Neural cell (in vitro differentiated cells): ENCODE measurements at regions not wholly inside any gene's neighbourhood (a gene's known extent, or its start where the extent isn't known, plus 50 kb on each side); places are given as distances from the start of the nearest gene placed in this dataset.

Experiments used
- H2AFZ ChIP-seq: fragments of 200-600, 300-800 bp; sonication (generic), shearing (Covaris generic); 2 replicates; pipeline ENCODE4 v1.6.0; 2014; ENCODE audit warnings: low read depth, mild to moderate bottlenecking, antibody characterized with exemption, low read length, moderate library complexity
- H3F3A ChIP-seq: fragments of 200-600 bp; shearing (Covaris generic); 2 replicates; pipeline ENCODE4 v1.6.1; 2016; ENCODE audit warnings: mild to moderate bottlenecking, moderate library complexity, mixed read lengths, antibody characterized with exemption, low read length; ENCODE audit not compliant: insufficient read depth, poor library complexity, severe bottlenecking
- H3K27ac ChIP-seq: fragments of 200-600, 300-800 bp; sonication (generic), shearing (Covaris generic); 2 replicates; pipeline ENCODE4 v1.5.1; 2014; ENCODE audit warnings: mild to moderate bottlenecking, low read length, moderate library complexity
- H3K27me3 ChIP-seq: fragments of 300-800, 200-600 bp; sonication (generic), shearing (Covaris generic); 2 replicates; pipeline ENCODE4 v1.6.0; 2014; ENCODE audit warnings: mild to moderate bottlenecking, low read depth, low read length, moderate library complexity; ENCODE audit not compliant: insufficient read depth
- H3K36me3 ChIP-seq: fragments of 300-800, 200-600 bp; sonication (generic), shearing (Covaris generic); 2 replicates; pipeline ENCODE4 v1.5.1; 2014; ENCODE audit warnings: mild to moderate bottlenecking, antibody characterized with exemption, low read length, moderate library complexity; ENCODE audit not compliant: insufficient read depth
- H3K4me2 ChIP-seq: fragments of 300-800, 200-600 bp; sonication (generic), shearing (Covaris generic); 2 replicates; pipeline ENCODE4 v1.6.0; 2014; ENCODE audit warnings: mild to moderate bottlenecking, low read length
- H3K4me3 ChIP-seq: fragments of 300-800, 200-600 bp; sonication (generic), shearing (Covaris generic); 2 replicates; pipeline ENCODE4 v1.5.1; 2014; ENCODE audit warnings: mild to moderate bottlenecking, low read length, moderate library complexity
- H3K79me2 ChIP-seq: fragments of 200-600 bp; shearing (Covaris generic); replicated peaks from 2 replicates; pipeline ENCODE4 v1.6.0; 2014; ENCODE audit warnings: mild to moderate bottlenecking, low read length, moderate library complexity; ENCODE audit not compliant: insufficient read depth
- H3K9ac ChIP-seq: fragments of 300-800, 200-600 bp; sonication (generic), shearing (Covaris generic); 2 replicates; pipeline ENCODE4 v1.6.1; 2016; ENCODE audit warnings: mild to moderate bottlenecking, low read length, mixed read lengths
- H3K9me2 ChIP-seq: fragments of 200-600 bp; shearing (Covaris generic); 2 replicates; pipeline ENCODE4 v1.6.1; 2016; ENCODE audit warnings: mild to moderate bottlenecking, low read length, mixed read lengths; ENCODE audit not compliant: insufficient read depth
- H3K9me3 ChIP-seq: fragments of 200-600, 300-800 bp; sonication (generic), shearing (Covaris generic); 2 replicates; pipeline ENCODE4 v1.6.1; 2016; ENCODE audit warnings: mild to moderate bottlenecking, mixed run types, low read length, moderate library complexity, mixed read lengths
- H4K20me1 ChIP-seq: fragments of 200-600 bp; shearing (Covaris generic); 2 replicates; pipeline ENCODE4 v1.6.1; 2016; ENCODE audit warnings: mild to moderate bottlenecking, mixed run types; ENCODE audit not compliant: insufficient read depth
- CTCF ChIP-seq: fragments of 450-650 bp; IDR thresholded peaks from 2 replicates; pipeline ENCODE4 v1.5.1; 2014; ENCODE audit warnings: antibody characterized with exemption, mild to moderate bottlenecking, moderate library complexity; ENCODE audit not compliant: poor library complexity, severe bottlenecking
- EP300 ChIP-seq: fragments of 450-650 bp; conservative IDR thresholded peaks from 2 replicates; pipeline ENCODE4 v1.6.1; 2014; ENCODE audit warnings: antibody characterized with exemption, mild to moderate bottlenecking, moderate library complexity; ENCODE audit not compliant: poor library complexity, severe bottlenecking
- EZH2 ChIP-seq: fragments of 200-600, 300-800 bp; shearing (Covaris generic), sonication (generic); IDR thresholded peaks from 2 replicates; pipeline ENCODE4 v1.6.1; 2014; ENCODE audit warnings: antibody characterized with exemption, low read length, borderline replicate concordance, mild to moderate bottlenecking; ENCODE audit not compliant: insufficient read depth, poor library complexity, severe bottlenecking
- MXI1 ChIP-seq: fragments of 450-650 bp; conservative IDR thresholded peaks from 2 replicates; pipeline ENCODE4 v1.6.1; 2014; ENCODE audit warnings: antibody characterized with exemption, mild to moderate bottlenecking; ENCODE audit not compliant: poor library complexity, severe bottlenecking
- POLR2AphosphoS5 ChIP-seq: IDR thresholded peaks from 2 replicates; pipeline ENCODE4 v1.6.1; 2012
- RAD21 ChIP-seq: fragments of 450-650 bp; conservative IDR thresholded peaks from 2 replicates; pipeline ENCODE4 v1.6.1; 2014; ENCODE audit warnings: antibody characterized with exemption, mild to moderate bottlenecking, moderate library complexity
- REST ChIP-seq: IDR thresholded peaks from 2 replicates; pipeline ENCODE4 v1.6.1; 2012; ENCODE audit warnings: borderline replicate concordance
- SMC3 ChIP-seq: fragments of 450-650 bp; conservative IDR thresholded peaks from 2 replicates; pipeline ENCODE4 v1.6.1; 2014; ENCODE audit warnings: antibody characterized with exemption, mild to moderate bottlenecking, moderate library complexity; ENCODE audit not compliant: poor library complexity
- TAF1 ChIP-seq: IDR thresholded peaks from 2 replicates; pipeline ENCODE4 v1.6.1; 2012; ENCODE audit warnings: low read depth

- Histone ChIP-seq H3K27me3 (no peaks in the 10 kb centered on the region), H2AFZ (no peak overlapping the region), H4K20me1 (no peaks in the 10 kb centered on the region), H3K9ac (no peak overlapping the region), H3K4me2 (no peak overlapping the region), H3K27ac (no peak overlapping the region), H3F3A (no peaks in the 10 kb centered on the region), H3K9me2 (no peaks in the 10 kb centered on the region), H3K36me3 (no peaks in the 10 kb centered on the region), H3K79me2 (no peaks in the 10 kb centered on the region), H3K4me3 (no peak overlapping the region), H3K9me3 (no peaks in the 10 kb centered on the region)
- no peak for TF ChIP-seq EZH2
- no peak for TF ChIP-seq SMC3
- no peak for TF ChIP-seq TAF1
These were observed 72.8 kb upstream of the PMEPA1 start for GRCh38 chr20:57782631-57783041.

GRCh38 chr20:57781901-57782300 lies 72.1 kb upstream of the PMEPA1 start:
- no peak for TF ChIP-seq REST
- TF ChIP-seq EZH2, result no peak
- no peak for TF ChIP-seq EP300
- no peak for TF ChIP-seq TAF1
- no peak for TF ChIP-seq SMC3
- TF ChIP-seq POLR2AphosphoS5, result no peak
- no peak for TF ChIP-seq CTCF
- TF ChIP-seq MXI1, result no peak
- TF ChIP-seq RAD21, result no peak
- Histone ChIP-seq H3K4me2 (no peak overlapping the region), H3K36me3 (no peaks in the 10 kb centered on the region), H2AFZ (no peak overlapping the region), H4K20me1 (no peaks in the 10 kb centered on the region), H3K27ac (no peak overlapping the region), H3K9ac (no peak overlapping the region), H3K9me3 (no peaks in the 10 kb centered on the region), H3K9me2 (no peaks in the 10 kb centered on the region), H3K27me3 (no peaks in the 10 kb centered on the region), H3K4me3 (no peak overlapping the region), H3K79me2 (no peaks in the 10 kb centered on the region), H3F3A (no peaks in the 10 kb centered on the region)

- Histone ChIP-seq H3K27ac (no peak overlapping the region), H3K9ac (no peak overlapping the region), H3K9me2 (no peaks in the 10 kb centered on the region), H3K27me3 (no peaks in the 10 kb centered on the region), H3F3A (no peaks in the 10 kb centered on the region), H3K36me3 (no peaks in the 10 kb centered on the region), H4K20me1 (no peaks in the 10 kb centered on the region), H3K4me3 (no peak overlapping the region), H3K4me2 (no peak overlapping the region), H2AFZ (no peak overlapping the region), H3K9me3 (no peaks in the 10 kb centered on the region), H3K79me2 (no peaks in the 10 kb centered on the region)
- TF ChIP-seq REST, result no peak
- TF ChIP-seq EP300, result no peak
- no peak for TF ChIP-seq TAF1
- no peak for TF ChIP-seq POLR2AphosphoS5
- TF ChIP-seq CTCF, result no peak
- TF ChIP-seq EZH2, result no peak
- no peak for TF ChIP-seq RAD21
- TF ChIP-seq MXI1, result no peak
- no peak for TF ChIP-seq SMC3
These were observed 71.1 kb upstream of the PMEPA1 start for GRCh38 chr20:57780906-57781305.
